HG03095 (cell line): ENCODE measurements at regions not wholly inside any gene's neighbourhood (a gene's known extent, or its start where the extent isn't known, plus 50 kb on each side); places are given as distances from the start of the nearest gene placed in this dataset.

Experiments
- ATAC-seq: cut with Tn5 transposase; IDR thresholded peaks from one replicate; pipeline ENCODE4 v1.9.1; 2021; ENCODE audit warnings: moderate library complexity; ENCODE audit not compliant: unreplicated experiment

DNA sequence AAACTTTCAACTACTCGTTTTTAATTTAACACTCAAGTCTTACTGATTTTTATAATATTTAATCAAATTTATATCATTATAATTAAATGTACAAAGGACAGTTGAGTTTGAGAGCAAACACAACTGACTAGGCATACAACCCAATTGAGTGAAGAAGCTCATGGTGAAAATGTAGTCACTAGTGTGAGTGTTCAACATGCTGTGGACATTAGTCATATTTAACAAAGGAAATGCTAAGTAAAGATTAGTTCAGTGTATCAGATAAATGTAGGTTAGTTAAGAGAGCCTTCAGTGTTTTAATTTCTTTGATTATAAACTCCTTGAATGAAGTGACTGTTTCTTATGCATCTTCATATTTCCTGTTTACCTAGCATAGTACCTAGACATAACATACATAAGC lies 444.2 kb upstream of the GOLIM4 start:
- ATAC-seq, result no peak

DNA sequence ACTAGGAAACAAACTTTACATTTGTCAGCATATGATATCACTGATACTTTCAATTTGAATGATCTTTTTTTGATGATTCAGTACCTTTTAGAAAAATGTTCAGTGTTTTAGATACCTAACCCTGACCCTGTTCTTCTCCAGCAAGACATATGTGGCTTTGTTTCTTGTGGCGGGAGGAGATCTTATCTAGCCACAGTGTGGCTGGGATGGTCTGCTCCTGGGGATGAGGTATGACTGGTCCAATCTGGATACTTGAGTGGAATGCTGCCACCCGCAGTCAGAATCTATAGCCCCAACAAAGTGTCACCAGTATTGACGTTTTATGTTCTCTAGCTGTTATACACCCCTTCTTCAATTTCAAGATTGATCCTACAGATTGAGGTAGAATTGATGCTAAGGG lies 439.0 kb upstream of the GOLIM4 start:
- no peak for ATAC-seq

DNA sequence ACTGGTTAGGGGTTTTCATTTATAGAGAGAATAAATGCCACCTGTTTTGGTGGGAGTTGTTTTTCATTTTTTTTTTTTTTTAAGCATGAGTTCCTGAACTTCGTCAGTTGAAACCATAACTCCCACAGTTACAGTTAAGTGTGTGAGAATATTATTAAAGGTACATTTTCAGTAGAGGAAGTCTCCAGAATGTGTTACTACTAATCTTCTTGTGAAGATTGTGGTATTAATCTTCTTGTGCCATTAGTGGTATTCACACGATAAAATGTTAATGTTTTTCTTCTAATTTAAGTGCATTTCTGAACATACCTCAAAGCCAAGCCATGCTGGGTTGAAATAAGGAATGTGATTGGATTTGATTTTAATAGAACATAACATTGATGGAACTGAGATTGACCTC lies 437.9 kb upstream of the GOLIM4 start:
- ATAC-seq, result no peak

DNA sequence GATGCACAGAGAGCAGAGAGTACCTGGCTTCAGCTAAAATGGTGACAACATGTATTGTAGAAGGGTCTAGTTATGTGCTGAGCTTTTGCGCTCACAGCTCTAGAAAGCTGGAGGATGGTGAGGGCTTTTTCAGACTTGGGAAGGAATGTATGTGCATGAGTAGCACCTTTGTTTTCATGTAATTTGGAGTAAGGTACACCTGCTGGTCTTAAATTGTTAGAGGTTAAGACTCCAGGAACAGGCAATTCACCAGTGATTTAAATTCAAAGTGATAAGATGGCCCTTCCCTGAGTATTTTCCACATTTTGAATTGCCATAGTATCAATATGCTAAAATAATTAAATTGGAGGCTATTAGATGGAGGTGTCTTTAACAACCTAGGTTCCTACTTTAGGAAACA lies 436.4 kb upstream of the GOLIM4 start:
- no peak for ATAC-seq

DNA sequence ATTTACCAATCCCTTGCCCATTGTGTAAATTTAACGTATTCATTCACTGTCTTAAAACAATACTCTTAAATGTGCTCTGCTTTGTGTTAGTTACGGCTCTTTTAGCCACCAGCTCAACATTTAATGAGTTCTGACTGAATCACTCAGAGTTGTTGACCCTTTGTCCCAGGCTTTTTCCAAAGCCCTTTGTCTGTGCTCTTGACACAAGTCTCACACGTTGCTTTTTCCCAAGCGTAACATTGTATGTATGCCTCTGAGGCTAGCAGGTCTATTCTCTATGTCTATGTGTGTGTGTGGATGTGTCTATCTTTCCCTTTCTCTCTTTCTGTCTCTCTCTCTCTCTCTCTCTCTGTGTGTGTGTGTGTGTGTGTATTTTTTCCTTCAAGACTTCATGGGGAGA lies 435.4 kb upstream of the GOLIM4 start:
- ATAC-seq, result no peak

DNA sequence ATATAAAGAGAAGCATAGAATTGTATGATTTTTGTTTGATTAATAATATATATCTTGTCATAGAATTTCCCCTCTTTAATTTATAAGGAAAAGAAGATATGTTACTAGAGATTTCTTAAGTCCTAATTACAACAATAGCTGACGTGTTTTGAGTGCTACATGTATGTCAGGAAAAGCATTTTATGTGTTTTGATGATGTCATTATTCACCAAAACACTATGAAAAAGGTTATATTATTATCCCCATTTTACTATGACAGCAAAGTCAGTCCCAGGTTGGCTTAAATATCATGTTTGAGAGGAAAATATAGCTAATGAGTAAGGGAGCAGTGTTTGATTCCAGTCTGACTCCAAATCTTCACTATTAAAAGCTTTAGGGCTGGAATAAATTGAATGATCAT lies 428.4 kb upstream of the GOLIM4 start:
- ATAC-seq, result no peak

DNA sequence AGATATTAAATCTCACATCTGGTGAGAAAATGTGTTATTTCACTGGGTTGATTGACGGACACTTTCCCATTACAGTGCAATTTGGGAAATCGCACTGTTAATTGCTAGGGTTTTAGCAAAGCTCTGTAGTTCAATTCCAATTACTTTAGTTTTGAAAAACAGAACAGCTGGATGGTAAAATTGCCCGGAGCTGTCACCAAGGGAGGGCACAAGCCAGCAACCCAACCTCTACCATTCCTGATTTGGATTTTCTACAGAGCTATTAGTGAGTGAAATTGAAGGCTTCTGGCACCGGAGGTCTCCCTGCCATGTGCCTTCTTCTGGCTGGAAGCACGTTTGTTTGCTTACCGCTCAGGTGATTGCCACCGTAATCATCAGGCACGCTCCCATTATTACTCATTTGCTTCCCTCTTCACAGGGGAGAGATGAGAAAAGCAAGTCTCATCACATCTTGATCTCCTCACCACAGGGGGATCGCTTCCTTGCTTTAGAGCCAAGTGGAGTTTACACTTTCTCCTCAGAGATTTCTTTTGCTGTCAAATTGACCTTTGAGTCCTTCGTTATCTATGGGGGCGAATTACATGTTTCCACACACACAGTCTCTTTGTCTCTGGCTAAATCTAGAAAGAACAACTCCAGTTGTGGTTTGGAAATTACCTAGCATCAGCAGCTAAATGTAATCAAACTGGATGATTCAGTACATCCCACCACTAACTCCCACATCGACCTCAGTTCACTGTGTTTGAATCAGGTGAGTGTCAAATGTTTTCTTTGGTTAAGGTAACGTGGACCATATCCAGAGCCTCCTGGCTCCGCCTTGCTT lies 421.7 kb upstream of the GOLIM4 start:
- ATAC-seq, result no peak

DNA sequence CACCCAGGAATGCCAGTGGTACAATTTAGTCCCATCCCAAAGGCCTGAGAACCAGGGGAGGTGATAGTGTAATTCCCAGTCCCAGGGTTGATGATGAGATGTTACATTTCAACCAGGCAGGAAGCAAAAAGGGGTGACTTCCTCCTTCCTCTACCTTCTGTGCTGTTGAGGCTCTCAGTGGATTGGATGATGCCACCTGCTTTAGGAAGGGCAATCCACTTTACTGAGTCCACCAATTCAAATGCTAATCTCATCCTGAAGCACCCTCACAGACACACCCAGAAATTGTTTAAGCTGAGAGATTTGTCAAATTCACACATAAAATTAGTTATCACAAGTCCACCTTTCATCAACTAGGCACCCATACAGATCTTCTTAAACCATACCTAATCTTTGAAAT lies 418.5 kb upstream of the GOLIM4 start:
- ATAC-seq, result no peak

DNA sequence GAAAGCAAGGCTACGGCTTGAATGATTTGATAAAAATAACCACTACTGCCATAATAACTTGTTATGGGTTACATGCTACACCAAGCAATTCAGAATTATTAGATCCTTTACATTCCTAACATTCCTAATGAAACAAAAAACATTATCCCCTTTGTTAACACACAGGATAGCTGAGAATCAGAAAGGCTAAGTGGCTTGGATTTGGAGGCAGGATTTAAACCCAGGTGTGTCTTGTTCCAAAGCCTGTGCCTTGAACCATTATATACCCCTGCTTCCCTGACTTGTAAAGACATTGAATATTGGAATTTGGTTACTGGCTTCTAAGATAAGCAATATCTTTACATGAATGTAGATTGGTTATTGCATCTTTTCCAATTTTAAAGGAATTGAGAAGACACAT lies 417.1 kb upstream of the GOLIM4 start:
- ATAC-seq, result no peak

DNA sequence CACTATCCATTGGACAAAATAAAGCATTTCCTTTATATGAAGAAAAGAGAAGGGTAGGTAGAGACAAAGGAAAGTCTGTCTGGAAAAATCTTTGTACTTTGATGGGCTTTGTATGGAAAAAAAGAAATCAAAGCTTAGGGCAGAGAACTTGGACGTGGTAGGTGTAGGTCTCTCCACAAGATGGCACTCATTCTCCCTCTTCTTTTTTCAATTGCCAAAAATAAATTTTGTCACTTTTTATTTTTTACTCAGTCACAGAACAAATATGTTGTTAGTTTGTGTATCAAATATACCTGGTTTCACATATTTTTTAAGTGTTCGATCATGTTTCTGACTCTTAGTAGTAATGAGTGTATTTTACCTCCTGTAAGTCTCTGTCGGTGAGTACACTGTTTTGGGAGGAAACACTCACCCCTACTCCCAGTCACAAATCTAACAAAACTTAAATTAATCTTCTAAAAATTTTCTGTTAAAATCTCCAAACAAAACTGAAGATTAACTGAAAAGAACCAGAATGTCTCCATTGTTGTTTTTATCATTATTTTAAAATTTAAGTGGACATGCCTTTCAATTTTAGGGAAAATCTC lies 415.8 kb upstream of the GOLIM4 start:
- no peak for ATAC-seq

DNA sequence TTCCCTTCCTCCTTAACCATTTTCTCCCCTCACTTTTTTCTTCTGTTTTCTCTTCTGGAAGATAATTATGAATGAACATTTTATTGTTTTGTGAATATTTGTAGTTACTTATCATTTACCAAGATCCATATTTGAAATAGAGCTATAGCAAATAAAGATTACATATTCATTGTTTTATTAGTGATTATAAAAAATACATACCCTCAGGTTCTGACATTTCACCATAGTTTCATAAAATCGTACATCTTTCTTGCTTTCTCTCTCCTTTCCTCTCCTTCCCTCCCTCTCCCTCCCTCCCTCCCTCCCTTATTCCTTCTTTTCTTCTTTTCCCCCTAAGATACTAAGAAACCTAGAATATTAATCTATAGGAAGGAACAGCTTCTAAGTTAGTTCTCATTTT lies 410.9 kb upstream of the GOLIM4 start:
- no peak for ATAC-seq

DNA sequence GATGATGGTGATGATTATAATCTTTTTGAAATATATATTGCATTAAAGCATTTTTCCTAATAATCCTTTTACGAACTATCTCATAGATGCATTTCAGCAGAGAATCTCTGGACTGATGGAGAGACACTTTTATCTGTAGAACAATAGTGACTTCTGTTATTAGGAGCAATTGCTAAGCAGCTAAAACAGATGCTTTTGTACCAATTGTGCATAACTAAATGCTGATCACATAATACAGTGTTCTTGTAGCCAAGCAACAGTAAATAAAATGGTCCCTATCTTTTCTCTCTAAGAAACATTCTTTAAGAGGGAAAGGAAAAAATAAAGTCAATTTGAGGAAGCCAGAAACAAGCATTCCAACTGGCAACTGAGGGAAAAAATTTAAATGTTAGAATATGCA lies 405.8 kb upstream of the GOLIM4 start:
- ATAC-seq, result no peak

DNA sequence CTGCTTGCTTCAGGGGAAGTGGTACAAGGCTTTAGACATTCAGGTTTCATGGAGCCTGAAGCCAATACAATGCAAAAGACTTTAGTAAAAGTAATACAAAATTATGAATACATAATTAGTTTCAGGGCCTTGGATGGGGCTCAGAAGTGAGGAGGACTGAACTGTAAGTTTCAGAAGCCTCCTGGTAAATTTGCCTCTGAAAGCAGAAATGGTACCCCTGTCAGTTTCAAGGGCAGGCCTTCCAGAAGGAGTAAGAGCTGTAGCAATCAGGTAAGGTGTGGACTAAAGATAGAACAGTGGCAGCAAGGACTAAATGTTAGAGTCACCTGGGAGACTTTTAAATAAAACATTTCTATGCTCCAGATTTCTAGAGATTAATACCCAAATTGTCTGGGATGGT lies 402.5 kb upstream of the GOLIM4 start:
- ATAC-seq, result no peak

DNA sequence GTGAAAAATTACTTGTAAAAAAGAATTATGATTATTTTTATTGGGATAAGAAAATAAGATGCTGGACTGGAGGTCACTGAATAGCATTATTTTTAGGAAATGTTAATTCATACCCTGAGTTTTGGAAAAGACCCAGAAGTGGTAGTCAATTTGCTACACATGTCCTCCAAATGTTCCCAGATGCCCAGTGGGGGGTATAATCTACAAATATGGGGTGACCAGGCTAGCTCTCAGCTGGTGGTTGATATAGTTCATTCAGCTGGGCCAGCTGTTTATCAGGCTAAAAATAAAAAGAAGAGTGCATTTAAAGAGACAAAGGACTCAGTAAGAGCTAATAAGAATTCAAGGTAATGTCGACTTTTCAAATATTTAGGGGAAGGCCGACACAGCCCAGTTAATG lies 402.0 kb upstream of the GOLIM4 start:
- no peak for ATAC-seq

DNA sequence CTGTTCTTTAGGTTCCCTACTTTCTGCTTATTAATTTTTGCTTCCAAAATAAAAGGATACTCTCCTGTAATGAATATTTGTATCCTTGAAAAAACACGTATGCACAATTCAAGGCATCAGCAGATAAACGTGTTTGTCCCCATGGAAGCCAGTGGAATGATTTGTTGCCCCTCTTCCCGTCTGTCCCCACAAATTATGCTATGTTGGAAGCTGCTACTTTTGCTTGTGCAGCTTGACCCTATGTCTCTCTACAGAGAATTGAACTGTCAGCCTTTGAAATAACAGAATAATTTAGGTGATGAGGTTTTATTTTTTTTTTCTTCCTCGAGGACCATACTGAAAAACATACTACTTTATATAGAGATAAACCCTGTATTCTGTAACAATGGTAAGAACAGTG lies 401.5 kb upstream of the GOLIM4 start:
- no peak for ATAC-seq

DNA sequence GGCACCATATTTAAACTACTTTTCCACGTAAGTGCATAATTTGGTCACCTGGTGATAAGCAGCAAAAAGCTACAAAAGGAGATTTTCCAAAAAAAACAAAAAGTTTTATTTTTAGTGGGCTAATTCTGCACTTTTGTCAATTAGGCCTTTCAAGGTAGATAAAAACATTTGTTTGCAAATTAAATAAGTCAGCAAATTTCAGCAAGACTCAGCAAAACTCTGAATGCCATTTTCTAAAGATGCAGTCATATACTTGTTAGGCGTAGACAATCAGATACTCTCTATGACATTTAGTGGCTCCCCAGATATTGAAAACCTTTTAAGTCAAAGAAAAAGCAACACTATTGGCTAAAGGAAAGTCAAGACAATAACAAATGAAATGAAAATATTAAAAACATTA lies 400.2 kb upstream of the GOLIM4 start:
- no peak for ATAC-seq

DNA sequence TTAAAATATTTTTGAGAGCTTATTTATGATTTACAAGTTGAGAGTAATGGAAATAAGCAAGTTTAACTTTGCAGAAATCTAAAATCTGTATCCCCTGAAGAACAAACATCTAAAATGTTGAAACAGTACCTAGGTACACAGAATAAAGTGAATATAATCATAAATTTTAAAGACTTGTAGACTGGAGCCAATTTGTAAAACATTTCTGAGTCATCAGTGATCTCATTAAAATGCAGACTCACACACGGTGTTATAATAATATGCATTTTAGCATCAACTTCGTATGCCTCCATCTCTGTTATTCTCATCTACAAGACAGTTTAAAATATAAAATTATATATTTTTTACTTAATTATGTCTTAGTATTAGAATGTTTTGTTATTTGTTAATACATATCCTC lies 399.5 kb upstream of the GOLIM4 start:
- ATAC-seq, result no peak

DNA sequence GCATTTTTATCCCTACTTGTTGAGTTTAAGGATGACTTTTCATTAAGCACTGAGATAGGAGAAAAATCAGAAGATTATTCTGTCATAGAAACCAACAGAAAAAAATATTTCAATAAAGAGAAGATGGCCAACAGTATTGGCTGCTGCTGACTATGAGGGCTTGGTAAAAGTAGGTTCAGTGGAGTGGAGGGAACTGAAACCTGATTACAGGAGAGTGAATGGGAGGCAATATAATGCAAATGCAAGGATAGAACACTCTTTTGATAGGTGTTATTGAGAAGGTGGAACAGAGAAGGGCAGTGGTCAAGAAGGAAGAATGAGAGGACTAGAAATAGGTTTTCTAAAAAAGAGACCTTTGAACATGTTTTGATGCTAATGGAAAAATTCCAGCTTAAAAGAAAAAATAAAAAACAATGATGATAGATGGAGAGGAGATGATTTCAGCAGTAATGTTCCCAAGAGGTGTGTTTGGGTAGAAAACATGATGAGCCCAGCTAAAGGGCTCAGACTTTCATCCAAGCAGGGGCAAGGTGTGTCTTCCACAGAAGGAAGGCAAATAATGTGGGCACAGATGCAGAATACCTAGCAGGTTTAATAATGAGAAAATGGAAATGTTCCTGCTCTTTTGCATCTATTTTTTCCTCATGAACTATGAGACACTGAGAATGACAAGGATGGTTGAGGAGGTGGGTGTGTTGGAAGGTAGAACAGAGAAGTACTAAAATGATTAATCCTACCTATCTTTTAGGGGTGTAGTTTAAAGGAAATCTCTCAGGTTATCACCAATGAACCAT lies 397.9 kb upstream of the GOLIM4 start:
- ATAC-seq, result no peak

DNA sequence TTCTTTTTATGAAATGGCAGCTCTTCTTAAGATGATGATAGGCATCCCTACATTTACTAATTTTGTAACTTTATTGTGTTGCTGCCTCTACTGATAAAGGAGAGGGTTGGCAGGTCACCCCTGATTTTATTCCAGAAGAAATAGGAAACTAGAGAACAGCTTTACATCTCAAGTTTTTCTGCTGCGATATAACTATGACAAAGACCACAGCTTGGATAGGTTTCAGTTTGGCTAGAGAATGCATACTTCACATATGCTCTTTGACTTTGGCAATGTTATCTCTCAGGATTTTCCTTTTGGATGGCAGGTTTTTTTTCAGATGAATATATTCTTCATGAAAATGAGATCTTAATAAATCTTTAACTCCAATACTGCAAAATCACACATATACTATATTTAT lies 395.3 kb upstream of the GOLIM4 start:
- no peak for ATAC-seq

DNA sequence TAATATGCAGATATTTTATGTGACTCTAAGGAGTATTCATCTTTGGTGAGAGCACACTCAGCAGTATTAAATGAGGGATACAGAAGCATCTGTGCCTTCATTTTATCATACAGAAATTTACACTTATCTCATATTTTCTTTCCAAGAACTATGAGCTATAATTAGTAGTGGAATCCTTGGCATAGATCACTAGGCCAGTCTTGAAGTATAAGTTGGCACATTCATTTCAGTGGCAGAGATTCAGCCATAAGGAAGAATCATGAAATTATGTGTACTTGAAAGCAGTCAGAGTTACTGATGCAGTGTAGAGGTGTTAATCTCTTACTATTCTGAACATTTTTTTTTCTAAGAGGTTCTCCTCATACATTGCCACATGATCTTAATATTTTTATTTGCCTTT lies 393.6 kb upstream of the GOLIM4 start:
- ATAC-seq, result no peak

DNA sequence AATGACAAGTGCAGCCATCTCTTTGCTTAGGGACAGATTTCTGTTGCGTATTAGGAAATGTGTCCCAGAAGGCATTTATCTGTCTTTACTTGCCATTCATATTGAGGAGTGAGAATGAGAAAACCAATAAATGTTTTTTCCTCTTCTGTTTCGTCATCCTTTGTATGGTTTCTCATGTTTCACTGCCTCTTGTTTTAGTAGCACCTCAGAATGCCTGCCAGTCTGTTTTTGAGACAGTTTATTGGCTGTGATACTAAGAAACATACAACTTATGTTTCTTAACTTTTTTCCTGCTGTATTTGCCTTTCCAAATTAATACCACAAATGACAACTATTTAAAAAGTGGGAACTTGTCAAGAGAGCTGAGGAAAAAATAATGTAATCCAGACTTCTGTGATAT lies 390.2 kb upstream of the GOLIM4 start:
- ATAC-seq, result no peak

DNA sequence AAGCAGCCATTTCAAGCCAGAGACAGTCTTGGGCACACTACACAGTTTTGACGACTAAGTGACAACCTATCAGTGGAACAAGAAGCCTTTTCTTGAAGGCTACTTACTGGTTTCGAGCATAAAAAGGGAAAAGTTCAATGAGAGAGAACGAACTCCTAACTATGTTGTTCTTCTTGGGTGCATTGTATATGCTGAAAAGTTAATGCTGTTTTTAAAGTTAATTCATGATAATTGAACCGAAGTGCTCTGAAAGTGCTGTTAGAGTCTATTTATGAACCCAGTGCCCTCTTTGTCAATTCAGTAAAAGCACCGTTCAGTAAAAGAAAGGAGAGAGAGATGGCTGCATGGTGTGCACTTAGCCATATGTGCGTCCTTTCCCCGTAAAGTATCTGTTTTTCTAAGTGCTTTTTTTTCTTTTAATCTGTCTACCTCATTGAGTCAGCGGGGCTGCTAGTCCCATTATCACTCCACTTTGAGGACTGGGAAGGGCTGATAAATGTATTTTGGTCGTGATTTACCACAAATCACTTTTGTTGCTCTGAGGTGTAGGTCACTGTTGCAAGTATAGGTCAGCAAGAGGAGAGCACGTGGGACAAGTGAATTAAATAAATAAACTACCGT lies 380.7 kb upstream of the GOLIM4 start:
- no peak for ATAC-seq
